ENCODE measurements at regions not wholly inside any gene's neighbourhood (a gene's known extent, or its start where the extent isn't known, plus 50 kb on each side); places are given as distances from the start of the nearest gene placed in this dataset.

DNA sequence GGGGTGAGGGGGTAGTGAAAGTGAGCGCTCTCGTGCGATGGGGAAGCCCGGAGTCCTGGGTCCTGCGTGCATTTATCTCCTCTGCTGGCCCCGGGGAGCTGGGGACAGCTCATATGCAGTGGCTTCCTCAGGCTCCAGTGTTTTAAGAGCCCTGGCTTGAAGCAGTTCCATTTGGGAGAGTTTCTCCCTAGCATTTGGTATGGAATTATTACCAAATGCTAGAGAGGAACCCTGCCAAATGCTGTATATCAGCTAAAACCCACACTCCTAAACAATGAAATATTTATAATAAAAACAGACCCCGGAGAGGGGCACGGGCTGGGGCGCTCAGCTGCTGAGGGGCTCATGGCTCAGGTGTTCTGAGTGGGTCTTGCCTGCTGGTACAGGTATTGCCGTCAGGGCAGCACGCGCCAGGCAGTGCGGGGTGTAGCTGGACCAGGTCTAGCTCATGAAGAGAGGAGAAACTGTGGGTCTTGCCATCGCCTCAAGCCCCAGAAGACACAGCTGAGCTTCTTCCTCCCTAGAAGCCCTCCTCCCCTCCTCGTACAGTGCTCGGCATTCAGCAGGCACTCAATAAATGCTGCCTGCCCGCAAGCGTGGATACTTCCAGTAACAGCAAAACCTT lies 163.6 kb upstream of the ZNF536 start:
- no peaks in the 10 kb centered on the region for H3K9me3 ChIP-seq (replicated peaks; ENCODE audit: insufficient read depth, low read length)
- H3K27ac ChIP-seq (ENCODE audit: low read length) = no peak overlapping the region
- no peaks in the 10 kb centered on the region for H3K79me2 ChIP-seq (ENCODE audit: low read length)
- no peaks in the 10 kb centered on the region for H3F3A ChIP-seq (ENCODE audit: insufficient read depth, low read length)
- H3K36me3 ChIP-seq (replicated peaks; ENCODE audit: insufficient read depth, low read length) = no peaks in the 10 kb centered on the region
- no peaks in the 10 kb centered on the region for H3K9me2 ChIP-seq (replicated peaks; ENCODE audit: insufficient read depth, low read length)
- H4K20me1 ChIP-seq (ENCODE audit: insufficient read depth, low read length) = no peaks in the 10 kb centered on the region
- TF ChIP-seq, protein P1, sequence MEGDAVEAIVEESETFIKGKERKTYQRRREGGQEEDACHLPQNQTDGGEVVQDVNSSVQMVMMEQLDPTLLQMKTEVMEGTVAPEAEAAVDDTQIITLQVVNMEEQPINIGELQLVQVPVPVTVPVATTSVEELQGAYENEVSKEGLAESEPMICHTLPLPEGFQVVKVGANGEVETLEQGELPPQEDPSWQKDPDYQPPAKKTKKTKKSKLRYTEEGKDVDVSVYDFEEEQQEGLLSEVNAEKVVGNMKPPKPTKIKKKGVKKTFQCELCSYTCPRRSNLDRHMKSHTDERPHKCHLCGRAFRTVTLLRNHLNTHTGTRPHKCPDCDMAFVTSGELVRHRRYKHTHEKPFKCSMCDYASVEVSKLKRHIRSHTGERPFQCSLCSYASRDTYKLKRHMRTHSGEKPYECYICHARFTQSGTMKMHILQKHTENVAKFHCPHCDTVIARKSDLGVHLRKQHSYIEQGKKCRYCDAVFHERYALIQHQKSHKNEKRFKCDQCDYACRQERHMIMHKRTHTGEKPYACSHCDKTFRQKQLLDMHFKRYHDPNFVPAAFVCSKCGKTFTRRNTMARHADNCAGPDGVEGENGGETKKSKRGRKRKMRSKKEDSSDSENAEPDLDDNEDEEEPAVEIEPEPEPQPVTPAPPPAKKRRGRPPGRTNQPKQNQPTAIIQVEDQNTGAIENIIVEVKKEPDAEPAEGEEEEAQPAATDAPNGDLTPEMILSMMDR (IDR thresholded peaks at IDR 0.05; ENCODE audit: low read length) = no peak
- no peak for TF ChIP-seq EZH2phosphoT487 (IDR thresholded peaks at IDR 0.05; ENCODE audit: low read length)
- no peak for TF ChIP-seq EZH2 (optimal IDR thresholded peaks at IDR 0.05; ENCODE audit: low read depth, low read length)
- no peaks in the 10 kb centered on the region for H3K4me1 ChIP-seq (ENCODE audit: low read length)
- no peak overlapping the region for H2AFZ ChIP-seq (ENCODE audit: low read length)
- H3K4me3 ChIP-seq (ENCODE audit: low read length) = no peak overlapping the region
- H3K27me3 ChIP-seq (replicated peaks; ENCODE audit: insufficient read depth, low read length) = peaks cover 70% of the 10 kb centered on the region
- no peak for DNase-seq
- no peak overlapping the region for H3K4me2 ChIP-seq (ENCODE audit: low read depth, low read length)
- H3K9ac ChIP-seq (ENCODE audit: low read length) = no peak overlapping the region

DNA sequence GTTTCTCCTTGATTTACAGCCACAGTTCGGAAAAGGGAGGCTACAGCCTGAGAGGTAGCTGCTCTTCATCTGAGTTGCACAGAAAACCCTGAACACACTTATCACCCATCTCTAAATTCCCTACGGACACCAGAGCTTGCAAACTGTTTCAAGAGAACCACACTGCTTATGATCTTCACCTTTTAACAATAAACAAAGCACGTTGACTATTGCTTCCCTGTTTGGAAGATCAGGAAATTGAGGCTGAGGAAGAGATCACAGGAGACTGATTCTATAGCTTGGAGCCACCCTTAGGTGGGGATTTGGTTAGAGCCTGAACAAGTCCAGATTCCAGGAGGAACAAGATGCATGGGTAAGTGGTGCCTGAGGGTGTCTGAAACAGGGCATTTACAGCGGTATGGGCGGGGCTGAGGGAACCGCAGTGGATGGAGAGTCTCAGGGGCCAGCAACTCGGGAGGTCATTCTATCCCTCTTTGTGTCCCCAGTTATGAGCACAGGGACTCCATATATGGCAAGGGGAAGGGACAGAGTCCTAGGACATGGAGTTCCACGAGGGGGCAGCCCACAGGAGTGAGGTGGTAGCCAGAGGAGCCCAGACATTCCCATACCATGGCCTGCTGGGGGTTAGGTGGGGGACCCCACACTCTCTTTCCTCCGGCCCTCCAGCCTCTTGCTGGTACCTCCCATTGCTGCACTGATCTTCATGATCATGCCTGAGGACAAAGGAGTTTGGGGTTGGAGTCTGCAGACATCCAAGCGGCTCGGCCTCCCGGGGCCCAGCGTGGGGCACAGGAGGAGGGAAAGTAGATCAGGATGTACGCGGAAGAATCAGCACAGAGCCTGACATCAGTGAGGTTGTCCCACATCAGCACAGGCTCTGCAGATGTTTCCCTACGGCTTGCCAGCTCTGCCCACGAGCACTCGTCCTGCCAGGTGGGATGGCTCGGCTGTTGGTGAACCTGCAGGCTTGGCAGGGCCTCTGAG lies 162.3 kb upstream of the ZNF536 start:
- no peak overlapping the region for H3K9ac ChIP-seq (ENCODE audit: low read length)
- DNase-seq = no peak
- TF ChIP-seq, protein P1 (IDR thresholded peaks at IDR 0.05; ENCODE audit: low read length) = no peak
- TF ChIP-seq EZH2phosphoT487 (IDR thresholded peaks at IDR 0.05; ENCODE audit: low read length) = no peak
- no peak for TF ChIP-seq EZH2 (optimal IDR thresholded peaks at IDR 0.05; ENCODE audit: low read depth, low read length)
- no peak overlapping the region for H3K4me2 ChIP-seq (ENCODE audit: low read depth, low read length)
- H3K9me3 ChIP-seq (replicated peaks; ENCODE audit: insufficient read depth, low read length) = no peaks in the 10 kb centered on the region
- peaks cover 70% of the 10 kb centered on the region for H3K27me3 ChIP-seq (replicated peaks; ENCODE audit: insufficient read depth, low read length)
- H3K4me3 ChIP-seq (ENCODE audit: low read length) = no peak overlapping the region
- no peaks in the 10 kb centered on the region for H3K36me3 ChIP-seq (replicated peaks; ENCODE audit: insufficient read depth, low read length)
- H4K20me1 ChIP-seq (ENCODE audit: insufficient read depth, low read length) = no peaks in the 10 kb centered on the region
- H3K79me2 ChIP-seq (ENCODE audit: low read length) = no peaks in the 10 kb centered on the region
- no peak overlapping the region for H3K27ac ChIP-seq (ENCODE audit: low read length)
- H2AFZ ChIP-seq (ENCODE audit: low read length) = no peak overlapping the region
- H3K9me2 ChIP-seq (replicated peaks; ENCODE audit: insufficient read depth, low read length) = no peaks in the 10 kb centered on the region
- no peaks in the 10 kb centered on the region for H3K4me1 ChIP-seq (ENCODE audit: low read length)
- H3F3A ChIP-seq (ENCODE audit: insufficient read depth, low read length) = no peaks in the 10 kb centered on the region

DNA sequence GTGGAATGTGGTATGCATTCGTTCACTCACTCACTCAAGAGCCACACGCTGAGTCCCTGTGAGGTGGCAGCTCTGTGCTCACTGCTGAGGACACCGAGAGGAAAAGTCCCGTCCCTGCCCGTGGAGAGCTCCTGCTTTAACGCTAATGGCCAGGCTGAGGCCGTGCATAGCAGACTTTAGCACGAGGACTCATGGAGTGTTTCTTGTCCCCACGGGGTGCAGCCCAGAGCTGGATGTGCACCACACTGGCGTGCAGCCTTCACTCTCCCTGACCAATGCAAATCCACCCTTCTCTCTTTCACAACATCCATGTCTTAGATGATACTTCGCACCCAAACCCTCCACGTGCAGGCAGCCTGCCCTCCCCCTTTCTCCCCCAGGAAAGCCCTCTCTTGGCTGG lies 159.6 kb upstream of the ZNF536 start:
- Histone ChIP-seq H3K9me3 (replicated peaks; ENCODE audit: insufficient read depth, low read length) (no peaks in the 10 kb centered on the region), H2AFZ (ENCODE audit: low read length) (no peak overlapping the region), H3K4me2 (ENCODE audit: low read depth, low read length) (no peak overlapping the region), H3K27me3 (replicated peaks; ENCODE audit: insufficient read depth, low read length) (peaks cover 64% of the 10 kb centered on the region), H3K27ac (ENCODE audit: low read length) (no peak overlapping the region), H3K4me1 (ENCODE audit: low read length) (no peaks in the 10 kb centered on the region), H3K79me2 (ENCODE audit: low read length) (no peaks in the 10 kb centered on the region), H4K20me1 (ENCODE audit: insufficient read depth, low read length) (no peaks in the 10 kb centered on the region), H3F3A (ENCODE audit: insufficient read depth, low read length) (no peaks in the 10 kb centered on the region), H3K4me3 (ENCODE audit: low read length) (no peak overlapping the region), H3K9ac (ENCODE audit: low read length) (no peak overlapping the region), H3K9me2 (replicated peaks; ENCODE audit: insufficient read depth, low read length) (no peaks in the 10 kb centered on the region), H3K36me3 (replicated peaks; ENCODE audit: insufficient read depth, low read length) (no peaks in the 10 kb centered on the region)
- no peak for DNase-seq
- no peak for TF ChIP-seq EZH2 (optimal IDR thresholded peaks at IDR 0.05; ENCODE audit: low read depth, low read length)
- TF ChIP-seq, protein P1 (IDR thresholded peaks at IDR 0.05; ENCODE audit: low read length) = no peak
- TF ChIP-seq EZH2phosphoT487 (IDR thresholded peaks at IDR 0.05; ENCODE audit: low read length) = no peak

All from MM.1S (cell line).